ENCODE measurements at regions not wholly inside any gene's neighbourhood (a gene's known extent, or its start where the extent isn't known, plus 50 kb on each side); places are given as distances from the start of the nearest gene placed in this dataset.

DNA sequence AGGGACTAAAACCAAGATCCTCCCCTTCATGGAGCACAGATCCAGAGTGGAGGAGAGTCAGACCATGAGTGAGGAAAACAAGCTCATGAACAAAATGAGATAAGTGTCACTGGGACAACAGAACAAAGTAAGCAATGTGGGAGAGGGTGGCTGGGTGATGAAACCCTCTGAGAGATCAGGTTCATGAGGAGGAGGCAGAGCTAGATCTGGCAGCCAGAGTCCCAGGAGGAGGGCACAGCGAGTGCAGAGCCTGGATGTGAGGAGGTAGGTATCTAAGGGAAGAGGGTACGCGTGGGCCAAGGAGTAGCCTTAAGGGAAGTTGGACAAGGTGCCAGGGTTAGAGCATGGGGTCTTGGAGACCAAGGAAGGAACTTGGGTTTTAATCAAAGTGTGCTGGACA is 1311.9 kb downstream of the UQCRFS1 start:
- DNase-seq (ENCODE audit: low read depth, low spot score), result no peak
- TF ChIP-seq POLR2A (IDR thresholded peaks at IDR 0.05; ENCODE audit: low read depth, low read length), result no peak
- TF ChIP-seq POLR2AphosphoS5 (IDR thresholded peaks at IDR 0.05; ENCODE audit: insufficient read depth, low read depth, low read length), result no peak
- TF ChIP-seq, protein P1, sequence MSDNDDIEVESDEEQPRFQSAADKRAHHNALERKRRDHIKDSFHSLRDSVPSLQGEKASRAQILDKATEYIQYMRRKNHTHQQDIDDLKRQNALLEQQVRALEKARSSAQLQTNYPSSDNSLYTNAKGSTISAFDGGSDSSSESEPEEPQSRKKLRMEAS (IDR thresholded peaks at IDR 0.05; ENCODE audit: insufficient read depth, insufficient read length), result no peak
- TF ChIP-seq, protein P2, sequence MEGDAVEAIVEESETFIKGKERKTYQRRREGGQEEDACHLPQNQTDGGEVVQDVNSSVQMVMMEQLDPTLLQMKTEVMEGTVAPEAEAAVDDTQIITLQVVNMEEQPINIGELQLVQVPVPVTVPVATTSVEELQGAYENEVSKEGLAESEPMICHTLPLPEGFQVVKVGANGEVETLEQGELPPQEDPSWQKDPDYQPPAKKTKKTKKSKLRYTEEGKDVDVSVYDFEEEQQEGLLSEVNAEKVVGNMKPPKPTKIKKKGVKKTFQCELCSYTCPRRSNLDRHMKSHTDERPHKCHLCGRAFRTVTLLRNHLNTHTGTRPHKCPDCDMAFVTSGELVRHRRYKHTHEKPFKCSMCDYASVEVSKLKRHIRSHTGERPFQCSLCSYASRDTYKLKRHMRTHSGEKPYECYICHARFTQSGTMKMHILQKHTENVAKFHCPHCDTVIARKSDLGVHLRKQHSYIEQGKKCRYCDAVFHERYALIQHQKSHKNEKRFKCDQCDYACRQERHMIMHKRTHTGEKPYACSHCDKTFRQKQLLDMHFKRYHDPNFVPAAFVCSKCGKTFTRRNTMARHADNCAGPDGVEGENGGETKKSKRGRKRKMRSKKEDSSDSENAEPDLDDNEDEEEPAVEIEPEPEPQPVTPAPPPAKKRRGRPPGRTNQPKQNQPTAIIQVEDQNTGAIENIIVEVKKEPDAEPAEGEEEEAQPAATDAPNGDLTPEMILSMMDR (IDR thresholded peaks at IDR 0.05; ENCODE audit: extremely low read depth in 1 of 2, insufficient read depth in 1 of 2, low read depth in 1 of 2, low read length in 2 of 2), result no peak
- TF ChIP-seq MYC (IDR thresholded peaks at IDR 0.05; ENCODE audit: low read depth, low read length), result no peak
- no peak for TF ChIP-seq FOS (IDR thresholded peaks at IDR 0.05; ENCODE audit: borderline replicate concordance, insufficient read depth, low read length)
- TF ChIP-seq JUN (IDR thresholded peaks at IDR 0.05; ENCODE audit: borderline replicate concordance, insufficient read depth, insufficient read length, low read depth), result no peak
- no peak for TF ChIP-seq GATA2 (IDR thresholded peaks at IDR 0.05; ENCODE audit: insufficient read depth, insufficient read length, low read depth, low read length)
- TF ChIP-seq EZH2 (IDR thresholded peaks at IDR 0.05; ENCODE audit: borderline replicate concordance, low read depth, low read length, severe bottlenecking), result no peak
- ChIA-PET POLR2A (no interaction called here), CTCF (no interaction called here)
- Histone ChIP-seq H3K9me3 (replicated peaks; ENCODE audit: control insufficient read depth, insufficient read depth, low read length) (peaks cover 4% of the 10 kb centered on the region), H3K27me3 (ENCODE audit: control insufficient read depth in 2 of 2, insufficient read depth in 2 of 2, low read length in 2 of 2) (no peaks in the 10 kb centered on the region), H3K9me1 (replicated peaks; ENCODE audit: control insufficient read depth, extremely low read depth, insufficient read depth, low read length) (no peaks in the 10 kb centered on the region), H3K36me3 (ENCODE audit: control insufficient read depth in 2 of 2, extremely low read depth in 1 of 2, insufficient read depth in 2 of 2, low read length in 2 of 2) (no peaks in the 10 kb centered on the region), H3K9ac (replicated peaks; ENCODE audit: extremely low read depth, insufficient read depth, low read length) (no peak overlapping the region), H4K20me1 (replicated peaks; ENCODE audit: control insufficient read depth, extremely low read depth, insufficient read depth, low read length) (no peaks in the 10 kb centered on the region), H3K79me2 (ENCODE audit: control insufficient read depth, insufficient read depth, low read length) (no peaks in the 10 kb centered on the region), H3K4me2 (ENCODE audit: insufficient read depth, low read length) (no peak overlapping the region), H3K4me1 (ENCODE audit: control insufficient read depth, extremely low read depth, insufficient read depth, low read length) (no peaks in the 10 kb centered on the region), H3K27ac (ENCODE audit: insufficient read depth, low read depth, low read length) (no peak overlapping the region), H2AFZ (ENCODE audit: low read depth, low read length) (no peak overlapping the region), H3K4me3 (replicated peaks in 1 of 3; ENCODE audit: insufficient read depth in 1 of 3, low read depth in 1 of 3, low read length in 3 of 3) (no peak overlapping the region)
- FAIRE-seq, result no peak
- no TSS peak for BruUV-seq (replicated peaks)
- intact Hi-C loops (cut with micrococcal nuclease) (no loop called here), dilution Hi-C loops (cut with MboI; ENCODE audit: extremely low pct_ligation_motif_present, low sequenced_read_pairs) (no loop called here)

Data from endothelial cell of umbilical vein (primary cell).